MM.1S (cell line): ENCODE measurements at regions not wholly inside any gene's neighbourhood (a gene's known extent, or its start where the extent isn't known, plus 50 kb on each side); places are given as distances from the start of the nearest gene placed in this dataset.

Experiments
- DNase-seq: peaks from one replicate; pipeline ENCODE4 v3.0.0-alpha.2; 2015
- H2AFZ ChIP-seq: fragments of 300-600 bp; sonication (generic); 2 replicates; pipeline ENCODE4 v1.6.0; 2016; ENCODE audit warnings: antibody characterized with exemption, low read length
- H3F3A ChIP-seq: fragments of 300-600 bp; sonication (generic); 2 replicates; pipeline ENCODE4 v1.6.1; 2016; ENCODE audit warnings: mild to moderate bottlenecking, antibody characterized with exemption, low read length, moderate library complexity, mixed read lengths; ENCODE audit not compliant: insufficient read depth
- H3K27ac ChIP-seq: fragments of 300-600 bp; sonication (generic); 2 replicates; pipeline ENCODE4 v1.5.1; 2016; ENCODE audit warnings: mild to moderate bottlenecking, low read length
- H3K27me3 ChIP-seq: fragments of 300-600 bp; sonication (generic); replicated peaks from 2 replicates; pipeline ENCODE4 v1.6.0; 2016; ENCODE audit warnings: low read length; ENCODE audit not compliant: insufficient read depth
- H3K36me3 ChIP-seq: fragments of 300-600 bp; sonication (generic); replicated peaks from 2 replicates; pipeline ENCODE4 v1.6.1; 2016; ENCODE audit warnings: mild to moderate bottlenecking, low read length, mixed read lengths; ENCODE audit not compliant: insufficient read depth
- H3K4me1 ChIP-seq: fragments of 300-600 bp; sonication (generic); 2 replicates; pipeline ENCODE4 v1.6.1; 2016; ENCODE audit warnings: low read length, mixed read lengths
- H3K4me2 ChIP-seq: fragments of 300-600 bp; sonication (generic); 2 replicates; pipeline ENCODE4 v1.6.0; 2016; ENCODE audit warnings: low read depth, low read length
- H3K4me3 ChIP-seq: fragments of 300-600 bp; sonication (generic); 2 replicates; pipeline ENCODE4 v1.5.1; 2016; ENCODE audit warnings: low read length, mixed read lengths
- H3K79me2 ChIP-seq: fragments of 300-600 bp; sonication (generic); 2 replicates; pipeline ENCODE4 v1.6.1; 2016; ENCODE audit warnings: mixed run types, low read length, mixed read lengths
- H3K9ac ChIP-seq: fragments of 300-600 bp; sonication (generic); 2 replicates; pipeline ENCODE4 v1.6.1; 2016; ENCODE audit warnings: low read length, mixed read lengths
- H3K9me2 ChIP-seq: fragments of 300-600 bp; sonication (generic); replicated peaks from 2 replicates; pipeline ENCODE4 v1.6.1; 2016; ENCODE audit warnings: mild to moderate bottlenecking, low read length, mixed read lengths; ENCODE audit not compliant: insufficient read depth
- H3K9me3 ChIP-seq: fragments of 300-600 bp; sonication (generic); replicated peaks from 2 replicates; pipeline ENCODE4 v1.6.1; 2016; ENCODE audit warnings: mild to moderate bottlenecking, low read length, mixed read lengths; ENCODE audit not compliant: insufficient read depth
- H4K20me1 ChIP-seq: fragments of 300-600 bp; sonication (generic); 2 replicates; pipeline ENCODE4 v1.6.1; 2016; ENCODE audit warnings: mild to moderate bottlenecking, low read length, moderate library complexity, mixed read lengths; ENCODE audit not compliant: insufficient read depth
- EZH2 ChIP-seq: fragments of 300-600 bp; sonication (generic); optimal IDR thresholded peaks from 2 replicates; pipeline ENCODE3; 2017; ENCODE audit warnings: low read depth, mild to moderate bottlenecking, antibody characterized with exemption, low read length, mixed read lengths
- EZH2phosphoT487 ChIP-seq: fragments of 300-600 bp; sonication (generic); IDR thresholded peaks from 2 replicates; pipeline ENCODE4 v1.6.1; 2018; ENCODE audit warnings: antibody characterized with exemption, low read length
- TF ChIP-seq, protein P1 (sequence below): fragments of 300-600 bp; sonication (generic); IDR thresholded peaks from 2 replicates; pipeline ENCODE4 v1.5.1; 2016; ENCODE audit warnings: antibody characterized with exemption, low read length, mixed read lengths

- no peak overlapping the region for H3K9ac ChIP-seq
- no peak overlapping the region for H3K27ac ChIP-seq
- no peaks in the 10 kb centered on the region for H3K9me3 ChIP-seq
- H3K4me1 ChIP-seq, result no peaks in the 10 kb centered on the region
- H3K9me2 ChIP-seq, result no peaks in the 10 kb centered on the region
- no peak overlapping the region for H3K4me3 ChIP-seq
- H3K36me3 ChIP-seq, result no peaks in the 10 kb centered on the region
- no peaks in the 10 kb centered on the region for H3F3A ChIP-seq
- H3K27me3 ChIP-seq, result no peaks in the 10 kb centered on the region
- H4K20me1 ChIP-seq, result no peaks in the 10 kb centered on the region
- no peaks in the 10 kb centered on the region for H3K79me2 ChIP-seq
- H3K4me2 ChIP-seq, result no peak overlapping the region
- H2AFZ ChIP-seq, result no peak overlapping the region
- TF ChIP-seq EZH2 (no peak), EZH2phosphoT487 (no peak)
- TF ChIP-seq, protein P1, sequence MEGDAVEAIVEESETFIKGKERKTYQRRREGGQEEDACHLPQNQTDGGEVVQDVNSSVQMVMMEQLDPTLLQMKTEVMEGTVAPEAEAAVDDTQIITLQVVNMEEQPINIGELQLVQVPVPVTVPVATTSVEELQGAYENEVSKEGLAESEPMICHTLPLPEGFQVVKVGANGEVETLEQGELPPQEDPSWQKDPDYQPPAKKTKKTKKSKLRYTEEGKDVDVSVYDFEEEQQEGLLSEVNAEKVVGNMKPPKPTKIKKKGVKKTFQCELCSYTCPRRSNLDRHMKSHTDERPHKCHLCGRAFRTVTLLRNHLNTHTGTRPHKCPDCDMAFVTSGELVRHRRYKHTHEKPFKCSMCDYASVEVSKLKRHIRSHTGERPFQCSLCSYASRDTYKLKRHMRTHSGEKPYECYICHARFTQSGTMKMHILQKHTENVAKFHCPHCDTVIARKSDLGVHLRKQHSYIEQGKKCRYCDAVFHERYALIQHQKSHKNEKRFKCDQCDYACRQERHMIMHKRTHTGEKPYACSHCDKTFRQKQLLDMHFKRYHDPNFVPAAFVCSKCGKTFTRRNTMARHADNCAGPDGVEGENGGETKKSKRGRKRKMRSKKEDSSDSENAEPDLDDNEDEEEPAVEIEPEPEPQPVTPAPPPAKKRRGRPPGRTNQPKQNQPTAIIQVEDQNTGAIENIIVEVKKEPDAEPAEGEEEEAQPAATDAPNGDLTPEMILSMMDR, result no peak
- no peak for DNase-seq
Observed at GRCh38 chr3:84444726-84445521, 513.9 kb upstream of the CADM2 start.

DNA sequence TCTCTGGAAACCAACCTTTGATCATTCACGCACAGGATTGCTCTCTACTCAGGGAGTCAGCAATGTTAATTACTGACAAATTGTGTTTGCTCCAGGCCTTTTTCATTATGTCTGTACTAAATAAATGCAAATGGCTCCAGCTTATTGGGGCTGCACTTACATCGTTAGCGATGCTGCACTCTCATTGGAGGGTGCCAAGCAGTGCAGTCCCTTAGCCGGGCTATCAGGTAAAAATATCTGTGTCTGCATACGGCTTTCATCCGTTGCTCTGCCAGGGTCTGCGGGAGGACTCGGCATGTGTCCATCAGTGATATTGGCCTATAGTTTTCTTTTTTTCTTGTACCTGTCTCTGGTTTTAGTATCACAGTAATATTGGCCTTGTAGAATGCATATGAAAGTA, 471.5 kb upstream of the CADM2 start:
- TF ChIP-seq, protein P1, result no peak
- no peak for TF ChIP-seq EZH2
- no peak for TF ChIP-seq EZH2phosphoT487
- Histone ChIP-seq H3F3A (no peaks in the 10 kb centered on the region), H3K9me3 (no peaks in the 10 kb centered on the region), H3K4me3 (no peak overlapping the region), H3K9me2 (no peaks in the 10 kb centered on the region), H3K9ac (no peak overlapping the region), H3K36me3 (no peaks in the 10 kb centered on the region), H3K79me2 (no peaks in the 10 kb centered on the region), H4K20me1 (no peaks in the 10 kb centered on the region), H3K27me3 (no peaks in the 10 kb centered on the region), H3K4me1 (no peaks in the 10 kb centered on the region), H3K4me2 (no peak overlapping the region), H3K27ac (no peak overlapping the region), H2AFZ (no peak overlapping the region)
- no peak for DNase-seq

DNA sequence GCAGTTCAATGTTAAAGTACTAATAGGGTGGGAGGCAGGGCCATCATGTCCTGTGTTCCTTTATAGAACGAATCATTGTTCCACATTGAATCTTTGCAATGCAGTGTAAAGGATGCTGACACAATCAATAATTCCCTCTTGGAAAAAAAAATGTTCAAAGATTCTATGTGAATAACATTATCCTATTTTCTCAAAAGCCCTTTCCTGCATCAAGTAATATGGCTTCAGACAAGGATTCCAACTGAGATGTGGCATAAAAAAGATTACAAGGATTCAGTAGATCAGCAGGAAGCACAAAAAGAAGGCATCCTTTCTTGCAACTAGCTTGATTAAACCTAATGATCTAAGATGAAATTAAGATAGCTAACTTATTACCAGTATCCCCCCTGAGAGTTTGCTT, 454.0 kb upstream of the CADM2 start:
- H3K4me3 ChIP-seq, result no peak overlapping the region
- H3K27ac ChIP-seq, result no peak overlapping the region
- no peaks in the 10 kb centered on the region for H3F3A ChIP-seq
- H3K79me2 ChIP-seq, result no peaks in the 10 kb centered on the region
- H3K36me3 ChIP-seq, result no peaks in the 10 kb centered on the region
- H3K4me1 ChIP-seq, result no peaks in the 10 kb centered on the region
- no peaks in the 10 kb centered on the region for H3K27me3 ChIP-seq
- no peaks in the 10 kb centered on the region for H4K20me1 ChIP-seq
- no peak for TF ChIP-seq EZH2phosphoT487
- TF ChIP-seq, protein P1, result no peak
- no peak for TF ChIP-seq EZH2
- H3K9me3 ChIP-seq, result no peaks in the 10 kb centered on the region
- no peak overlapping the region for H3K4me2 ChIP-seq
- no peaks in the 10 kb centered on the region for H3K9me2 ChIP-seq
- no peak for DNase-seq
- no peak overlapping the region for H2AFZ ChIP-seq
- H3K9ac ChIP-seq, result no peak overlapping the region
